GM18508 (cell line): ENCODE measurements at regions not wholly inside any gene's neighbourhood (a gene's known extent, or its start where the extent isn't known, plus 50 kb on each side); places are given as distances from the start of the nearest gene placed in this dataset.

ENCODE experiments used
- ATAC-seq: cut with Tn5 transposase; IDR thresholded peaks from one replicate; pipeline ENCODE4 v1.9.1; 2021; ENCODE audit warnings: moderate number of reproducible peaks; ENCODE audit not compliant: insufficient read depth, unreplicated experiment

DNA sequence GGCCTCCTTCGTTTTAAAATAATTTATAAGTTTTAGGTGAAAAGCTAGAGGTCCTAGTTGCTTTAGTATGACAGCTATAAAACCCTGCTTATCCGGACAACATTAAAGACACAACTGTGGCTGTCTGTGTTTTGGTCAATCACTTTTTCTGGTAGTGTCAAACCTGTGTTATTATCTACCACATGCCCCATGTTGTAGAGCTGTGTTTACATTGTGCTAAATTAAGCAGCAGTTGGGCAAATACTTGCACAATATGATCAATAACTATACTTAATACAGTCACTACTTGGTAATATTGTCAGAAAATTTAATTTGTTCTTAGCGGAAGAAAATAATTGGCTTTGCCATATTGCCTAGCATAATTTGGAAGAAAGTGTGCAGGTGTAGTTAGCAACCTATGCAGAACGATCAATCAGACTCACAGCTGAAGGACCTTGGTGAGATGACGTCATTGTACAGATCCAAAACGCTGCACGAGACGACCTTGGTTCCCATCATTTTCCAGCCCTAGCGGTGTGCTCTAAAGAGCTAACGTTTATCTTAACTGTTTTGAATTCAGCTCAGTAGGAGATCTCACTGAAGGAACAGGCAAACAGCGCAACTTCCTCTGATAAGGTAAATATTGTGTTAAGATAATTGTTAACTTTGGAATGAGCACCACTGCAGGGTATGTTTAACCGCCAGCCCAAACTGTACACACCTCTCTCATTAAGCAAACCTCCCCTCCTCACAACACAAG lies 476.6 kb downstream of the IRS2 start:
- ATAC-seq: no peak

DNA sequence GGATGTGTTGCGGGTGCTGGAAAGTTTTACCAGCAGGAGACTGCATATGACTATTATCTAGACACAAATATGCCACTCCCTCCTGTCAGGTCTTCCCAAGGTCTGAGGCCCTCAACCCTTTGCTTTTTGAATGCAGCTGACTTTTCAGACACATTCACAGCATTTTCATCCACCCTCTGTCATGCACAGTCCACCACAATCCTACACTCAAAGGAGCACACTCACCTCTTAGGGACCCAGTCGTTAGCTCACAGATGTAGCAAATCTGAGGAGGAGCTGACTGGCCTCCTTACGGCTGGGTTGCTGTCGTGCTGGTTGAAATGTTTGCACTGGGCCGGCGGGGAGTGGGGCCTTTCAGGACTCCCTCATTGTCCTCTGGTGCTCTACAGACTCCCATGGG lies 479.4 kb downstream of the IRS2 start:
- ATAC-seq: no peak

DNA sequence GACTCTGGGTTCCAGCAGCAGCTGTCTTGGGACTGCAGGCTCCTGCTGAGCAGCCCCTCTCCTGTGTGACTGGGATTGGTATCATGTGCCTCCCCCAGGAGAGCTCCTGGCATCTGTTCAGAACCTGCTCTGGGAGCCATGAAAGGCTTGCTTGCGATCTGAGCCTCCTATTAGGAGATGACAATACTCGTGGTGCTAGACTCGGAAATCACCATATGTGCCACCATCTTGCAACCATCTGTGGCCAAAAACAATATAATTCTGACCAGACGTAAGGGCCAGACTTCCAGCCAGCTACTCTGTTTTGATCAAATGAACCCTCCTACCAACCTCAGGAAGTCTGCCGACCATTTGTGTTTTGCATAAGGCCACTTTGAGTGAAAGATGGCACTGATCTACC lies 484.7 kb downstream of the IRS2 start:
- ATAC-seq: no peak

DNA sequence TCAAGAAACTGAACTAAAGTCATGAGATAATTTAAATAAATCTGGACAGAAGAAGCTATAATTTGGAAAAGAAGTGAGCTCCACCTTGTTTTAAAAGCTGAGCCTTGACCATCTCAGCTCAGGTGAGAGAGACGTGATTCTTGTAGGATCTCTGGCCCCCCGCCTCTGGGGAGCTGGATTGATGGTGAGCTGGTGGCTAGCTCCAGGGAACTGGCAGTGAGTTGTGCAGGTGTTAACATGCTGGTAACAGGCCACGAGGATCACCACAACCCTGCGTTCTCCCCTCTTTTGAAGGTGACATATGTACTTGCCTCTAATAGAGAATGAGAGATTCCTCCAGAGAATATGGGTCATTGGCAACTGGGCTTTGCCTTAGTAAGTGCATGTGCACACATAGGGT lies 485.1 kb downstream of the IRS2 start:
- no peak for ATAC-seq

GRCh38 chr13:109297628-109298027 lies 488.8 kb downstream of the IRS2 start:
- ATAC-seq: no peak

GRCh38 chr13:109293166-109293565 lies 493.2 kb downstream of the IRS2 start:
- no peak for ATAC-seq

GRCh38 chr13:109288151-109288709 lies 498.2 kb downstream of the IRS2 start:
- ATAC-seq: no peak

DNA sequence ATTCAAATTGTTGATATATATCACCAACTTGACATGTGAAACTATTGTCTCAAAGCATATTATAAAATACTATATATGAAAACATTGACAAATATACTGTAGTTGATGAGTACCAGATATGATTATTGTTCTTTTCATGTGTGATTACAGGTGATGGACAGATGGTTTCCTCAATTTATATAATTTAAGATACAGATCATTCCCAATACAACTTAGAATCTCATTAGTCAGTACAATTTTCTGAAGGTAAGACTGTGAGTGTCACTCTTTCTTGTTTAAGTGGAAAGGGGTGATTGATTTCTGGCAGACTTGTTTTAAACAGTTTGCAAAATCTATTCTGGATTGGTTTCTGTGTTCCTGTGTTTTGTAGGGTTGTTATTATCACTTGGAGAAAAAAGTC lies 498.8 kb downstream of the IRS2 start:
- no peak for ATAC-seq

- no peak for ATAC-seq
Measured at GRCh38 chr13:109285586-109285985, 500.8 kb downstream of the IRS2 start.

- no peak for ATAC-seq
Measured at GRCh38 chr13:109281903-109282635, 504.3 kb downstream of the IRS2 start.

DNA sequence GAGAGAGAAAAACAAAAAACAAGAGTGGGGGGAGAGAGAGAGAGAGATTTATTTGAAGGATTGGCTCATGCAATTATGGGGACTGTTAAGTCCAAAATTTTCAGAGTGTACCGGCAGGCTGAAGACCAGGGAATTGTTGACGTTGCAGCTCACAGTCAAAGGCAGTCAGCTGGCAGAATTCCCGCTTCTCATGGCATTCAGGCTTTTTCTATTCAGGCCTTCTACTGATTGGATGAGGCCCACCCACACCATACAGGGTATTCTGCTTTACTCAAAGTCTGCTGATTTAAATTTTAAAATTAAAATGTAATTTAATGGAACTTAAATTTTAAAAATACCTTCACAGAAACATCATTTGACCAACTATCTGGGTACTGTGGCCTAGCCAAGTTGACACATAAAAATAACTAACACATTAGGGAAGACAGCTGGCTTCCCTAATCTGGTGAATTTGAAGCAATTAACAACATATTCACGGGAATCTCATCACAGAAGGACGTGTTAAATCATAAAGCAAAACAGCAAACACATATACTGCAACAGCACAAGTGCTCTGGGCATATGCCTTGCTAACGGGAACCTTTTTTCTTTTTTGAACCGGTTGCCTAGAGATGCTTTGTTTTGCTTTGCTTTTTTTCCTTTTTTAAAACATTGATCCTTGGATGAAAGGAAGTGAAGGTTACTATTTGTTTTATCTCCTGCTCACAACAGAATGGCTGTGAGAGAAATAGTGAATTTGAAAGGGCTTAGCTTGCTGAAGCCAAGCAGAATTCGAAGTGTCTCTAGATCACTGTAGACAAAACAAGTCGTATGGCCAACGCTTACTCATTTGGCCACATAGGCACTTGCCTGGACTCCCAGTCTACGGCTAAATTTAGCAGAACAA lies 505.1 kb downstream of the IRS2 start:
- no peak for ATAC-seq

DNA sequence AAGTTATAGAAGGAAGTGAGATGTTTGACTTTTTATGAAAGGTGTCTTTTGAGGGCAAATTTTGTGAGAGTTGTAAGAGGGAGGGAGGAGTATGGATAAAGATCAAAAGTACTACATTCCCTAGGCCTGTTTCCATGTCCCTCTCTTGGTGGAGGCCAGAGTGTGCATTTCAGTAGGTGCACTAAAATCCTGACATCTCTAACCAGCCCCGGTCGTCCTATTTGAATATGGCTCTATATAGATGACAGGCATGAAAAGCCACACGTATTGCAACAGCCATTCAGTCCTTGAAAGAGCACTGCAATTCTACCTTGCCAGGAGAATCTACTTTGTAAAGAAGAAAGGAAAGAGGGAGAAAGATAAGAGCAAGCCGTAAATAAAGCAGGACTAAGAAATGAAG lies 510.1 kb downstream of the IRS2 start:
- ATAC-seq: no peak

DNA sequence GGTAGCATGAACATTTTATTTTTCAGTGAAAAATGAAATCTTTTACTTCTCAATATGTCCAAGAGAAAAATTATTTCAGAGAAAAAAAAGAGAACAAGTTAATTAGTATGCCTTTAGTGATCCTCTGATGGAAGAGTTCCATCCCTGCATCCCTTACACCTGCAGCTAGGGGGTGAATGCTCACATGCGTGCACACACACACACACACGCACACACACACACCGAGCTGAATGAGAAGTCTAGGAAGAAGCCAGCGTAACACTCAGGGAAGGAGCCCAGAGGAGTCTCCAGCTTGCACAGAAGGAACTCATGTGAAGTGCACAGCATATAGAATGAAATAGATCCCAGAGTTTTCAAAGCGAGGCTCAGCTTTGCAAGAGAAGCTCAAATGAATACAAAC lies 510.5 kb downstream of the IRS2 start:
- ATAC-seq: no peak

- no peak for ATAC-seq
Measured at GRCh38 chr13:109275139-109275745, 511.1 kb downstream of the IRS2 start.

DNA sequence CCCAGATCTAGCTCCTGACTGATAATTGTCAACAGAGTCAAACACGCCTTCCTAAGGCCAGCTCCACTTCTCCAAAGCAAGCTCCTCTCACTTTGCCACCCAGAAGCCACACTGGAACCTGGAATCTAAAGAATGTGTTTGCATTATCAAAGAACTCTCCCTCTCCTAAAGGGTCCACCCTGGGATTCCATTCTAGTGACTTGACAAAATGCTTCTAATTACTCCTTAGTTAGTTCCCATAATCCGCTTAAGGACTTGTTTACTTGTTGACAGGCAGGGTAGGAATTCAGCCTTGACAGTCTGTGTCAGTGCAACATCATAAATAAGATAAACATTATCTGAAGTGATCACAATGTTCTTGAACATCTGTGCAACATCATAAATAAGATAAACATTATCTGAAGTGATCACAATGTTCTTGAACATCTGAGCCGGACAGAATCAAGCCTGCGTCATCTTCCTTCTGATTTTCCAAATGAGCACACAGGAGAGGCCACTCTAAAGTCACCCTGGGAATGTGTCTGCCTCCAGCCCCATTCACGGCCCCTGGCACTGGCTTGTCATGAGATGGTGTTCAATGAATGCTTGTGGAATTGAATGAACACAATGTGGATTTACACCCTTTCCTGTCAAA lies 512.1 kb downstream of the IRS2 start:
- no peak for ATAC-seq

- no peak for ATAC-seq
Measured at GRCh38 chr13:109273326-109273751, 513.0 kb downstream of the IRS2 start.

DNA sequence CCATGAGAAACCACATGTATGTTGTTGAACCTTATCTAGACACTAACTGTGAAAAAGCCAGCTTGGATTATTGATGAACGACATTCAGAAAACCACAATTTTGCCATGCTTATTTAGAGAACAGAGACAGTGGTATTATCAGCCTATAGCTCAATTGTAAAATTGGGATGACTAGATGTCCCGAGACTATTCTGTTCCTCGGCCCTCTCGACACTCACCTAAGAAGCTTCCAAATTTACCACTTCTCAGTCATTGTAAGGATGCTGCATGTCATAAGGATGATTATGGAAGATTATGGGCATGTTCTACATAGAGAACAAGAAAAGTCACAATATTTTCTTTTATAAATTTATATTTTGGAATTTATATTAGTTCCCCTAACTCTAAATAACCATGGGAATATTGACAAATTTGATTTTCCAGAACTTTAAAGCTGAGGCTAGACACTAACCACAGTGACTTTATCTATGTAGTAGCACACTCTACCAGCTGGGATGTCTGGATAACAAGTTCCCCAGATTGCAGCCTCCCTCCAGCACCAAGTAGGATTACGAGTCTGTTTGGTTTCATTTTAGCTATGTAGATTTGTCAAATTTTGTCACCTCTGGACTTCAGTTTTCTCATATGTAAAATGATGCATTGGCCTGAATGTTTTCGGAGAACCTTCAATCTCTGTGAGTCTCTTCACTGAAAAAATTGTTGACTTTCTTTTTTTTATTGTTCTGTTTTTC lies 513.6 kb downstream of the IRS2 start:
- ATAC-seq: no peak

GRCh38 chr13:109271555-109272541 lies 514.5 kb downstream of the IRS2 start:
- ATAC-seq: no peak
